ENCODE measurements at regions not wholly inside any gene's neighbourhood (a gene's known extent, or its start where the extent isn't known, plus 50 kb on each side); places are given as distances from the start of the nearest gene placed in this dataset.

GRCh38 chr10:113443141-113443925, 109.5 kb upstream of the HABP2 start:
- peaks cover 14% of the 10 kb centered on the region for H3K27me3 Mint-ChIP-seq
- DNase-seq (ENCODE audit: low spot score, unreplicated experiment) = no peak
- TF ChIP-seq, protein P1, sequence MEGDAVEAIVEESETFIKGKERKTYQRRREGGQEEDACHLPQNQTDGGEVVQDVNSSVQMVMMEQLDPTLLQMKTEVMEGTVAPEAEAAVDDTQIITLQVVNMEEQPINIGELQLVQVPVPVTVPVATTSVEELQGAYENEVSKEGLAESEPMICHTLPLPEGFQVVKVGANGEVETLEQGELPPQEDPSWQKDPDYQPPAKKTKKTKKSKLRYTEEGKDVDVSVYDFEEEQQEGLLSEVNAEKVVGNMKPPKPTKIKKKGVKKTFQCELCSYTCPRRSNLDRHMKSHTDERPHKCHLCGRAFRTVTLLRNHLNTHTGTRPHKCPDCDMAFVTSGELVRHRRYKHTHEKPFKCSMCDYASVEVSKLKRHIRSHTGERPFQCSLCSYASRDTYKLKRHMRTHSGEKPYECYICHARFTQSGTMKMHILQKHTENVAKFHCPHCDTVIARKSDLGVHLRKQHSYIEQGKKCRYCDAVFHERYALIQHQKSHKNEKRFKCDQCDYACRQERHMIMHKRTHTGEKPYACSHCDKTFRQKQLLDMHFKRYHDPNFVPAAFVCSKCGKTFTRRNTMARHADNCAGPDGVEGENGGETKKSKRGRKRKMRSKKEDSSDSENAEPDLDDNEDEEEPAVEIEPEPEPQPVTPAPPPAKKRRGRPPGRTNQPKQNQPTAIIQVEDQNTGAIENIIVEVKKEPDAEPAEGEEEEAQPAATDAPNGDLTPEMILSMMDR (IDR thresholded peaks at IDR 0.05; ENCODE audit: unreplicated experiment) = no peak
- no peak overlapping the region for H3K4me3 Mint-ChIP-seq (ENCODE audit: low read depth)
- no peak overlapping the region for H3K27ac Mint-ChIP-seq
- H3K9me3 Mint-ChIP-seq (ENCODE audit: low read depth) = no peaks in the 10 kb centered on the region
- H3K36me3 Mint-ChIP-seq (ENCODE audit: insufficient read depth) = no peaks in the 10 kb centered on the region
- H3K4me1 Mint-ChIP-seq (ENCODE audit: low read depth) = peaks cover 13% of the 10 kb centered on the region

- no peaks in the 10 kb centered on the region for H3K9me3 Mint-ChIP-seq (ENCODE audit: low read depth)
- TF ChIP-seq, protein P1 (IDR thresholded peaks at IDR 0.05; ENCODE audit: unreplicated experiment) = no peak
- no peak for DNase-seq (ENCODE audit: low spot score, unreplicated experiment)
- no peaks in the 10 kb centered on the region for H3K36me3 Mint-ChIP-seq (ENCODE audit: insufficient read depth)
- no peak overlapping the region for H3K4me3 Mint-ChIP-seq (ENCODE audit: low read depth)
- no peak overlapping the region for H3K27ac Mint-ChIP-seq
- H3K27me3 Mint-ChIP-seq = peaks cover 19% of the 10 kb centered on the region
- H3K4me1 Mint-ChIP-seq (ENCODE audit: low read depth) = peaks cover 14% of the 10 kb centered on the region
Measured at GRCh38 chr10:113444766-113445365, 108.0 kb upstream of the HABP2 start.

DNA sequence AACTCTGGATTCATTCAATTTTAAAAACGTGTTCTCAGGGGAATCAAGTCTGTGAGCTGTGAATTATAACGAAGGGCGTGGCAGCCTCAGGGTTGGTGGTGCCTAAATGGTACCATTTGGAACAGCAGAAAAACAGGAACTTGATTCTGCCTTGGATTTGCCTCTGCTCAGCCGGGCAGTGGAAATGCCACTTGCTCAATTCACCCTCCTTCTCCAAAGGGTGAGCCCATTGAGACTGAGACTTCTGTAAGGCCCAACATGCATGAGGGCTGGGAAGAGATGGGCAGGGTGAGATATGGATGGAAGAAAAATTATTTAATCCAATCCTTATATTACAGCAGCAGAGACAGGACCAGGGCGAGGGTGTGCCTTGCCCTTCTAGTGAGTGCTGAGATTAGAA, 107.1 kb upstream of the HABP2 start:
- Mint-ChIP-seq H3K9me3 (ENCODE audit: low read depth) (no peaks in the 10 kb centered on the region), H3K27ac (no peak overlapping the region), H3K27me3 (peaks cover 25% of the 10 kb centered on the region), H3K4me1 (ENCODE audit: low read depth) (peaks cover 16% of the 10 kb centered on the region), H3K4me3 (ENCODE audit: low read depth) (no peak overlapping the region), H3K36me3 (ENCODE audit: insufficient read depth) (no peaks in the 10 kb centered on the region)
- TF ChIP-seq, protein P1 (IDR thresholded peaks at IDR 0.05; ENCODE audit: unreplicated experiment) = no peak
- DNase-seq (ENCODE audit: low spot score, unreplicated experiment) = no peak

- Mint-ChIP-seq H3K4me3 (ENCODE audit: low read depth) (no peak overlapping the region), H3K4me1 (ENCODE audit: low read depth) (peaks cover 16% of the 10 kb centered on the region), H3K27ac (no peak overlapping the region), H3K36me3 (ENCODE audit: insufficient read depth) (no peaks in the 10 kb centered on the region), H3K27me3 (peaks cover 30% of the 10 kb centered on the region), H3K9me3 (ENCODE audit: low read depth) (no peaks in the 10 kb centered on the region)
- DNase-seq (ENCODE audit: low spot score, unreplicated experiment) = no peak
- TF ChIP-seq, protein P1 (IDR thresholded peaks at IDR 0.05; ENCODE audit: unreplicated experiment) = no peak
Measured at GRCh38 chr10:113446739-113447138, 106.1 kb upstream of the HABP2 start.

DNA sequence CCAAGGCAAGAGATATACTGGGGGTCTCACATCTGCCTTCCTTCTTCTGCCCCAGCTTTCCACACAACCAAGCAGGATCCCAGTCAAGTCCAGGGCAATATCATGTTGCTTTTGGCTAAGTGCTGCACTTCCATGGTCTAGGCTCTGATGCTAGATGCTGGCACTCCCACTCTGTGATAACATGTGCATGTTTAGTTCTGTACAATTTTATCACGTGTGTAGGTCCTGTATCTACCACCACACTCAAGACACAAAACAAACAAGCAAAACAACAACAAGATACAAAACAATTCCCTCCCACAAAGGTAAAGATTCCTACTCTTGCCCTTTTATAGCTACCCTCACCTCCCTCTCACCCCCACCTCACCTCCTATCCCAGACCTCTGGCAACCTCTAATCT, 105.6 kb upstream of the HABP2 start:
- Mint-ChIP-seq H3K36me3 (ENCODE audit: insufficient read depth) (no peaks in the 10 kb centered on the region), H3K4me1 (ENCODE audit: low read depth) (peaks cover 16% of the 10 kb centered on the region), H3K4me3 (ENCODE audit: low read depth) (no peak overlapping the region), H3K27ac (peak overlapping the region; percentile 30), H3K9me3 (ENCODE audit: low read depth) (no peaks in the 10 kb centered on the region), H3K27me3 (peaks cover 31% of the 10 kb centered on the region)
- TF ChIP-seq, protein P1 (IDR thresholded peaks at IDR 0.05; ENCODE audit: unreplicated experiment) = no peak
- DNase-seq (ENCODE audit: low spot score, unreplicated experiment) = no peak
